HEK293 (cell line): ENCODE measurements at regions not wholly inside any gene's neighbourhood (a gene's known extent, or its start where the extent isn't known, plus 50 kb on each side); places are given as distances from the start of the nearest gene placed in this dataset.
A peak's percentile ranks its signal among the peaks of the same experiment; 100 is the strongest.

ENCODE experiments used
- BCL11A ChIP-seq: fragments of 450-650 bp; formaldehyde crosslinking; IDR thresholded peaks from 2 replicates; pipeline ENCODE4 v1.5.1; 2016; ENCODE audit warnings: low read depth, missing biosample characterization, missing genetic modification characterization
- EGR2 ChIP-seq: fragments of 450-650 bp; formaldehyde crosslinking; IDR thresholded peaks from 2 replicates; pipeline ENCODE4 v1.5.1; 2016; ENCODE audit warnings: low read depth, missing biosample characterization, missing genetic modification characterization
- IKZF3 ChIP-seq: fragments of 450-650 bp; IDR thresholded peaks from 2 replicates; pipeline ENCODE4 v1.5.0; 2018; ENCODE audit warnings: missing biosample characterization, mild to moderate bottlenecking, missing genetic modification characterization, moderate library complexity
- KLF9 ChIP-seq: fragments of 450-650 bp; formaldehyde crosslinking; IDR thresholded peaks from 2 replicates; pipeline ENCODE4 v1.5.1; 2016; ENCODE audit warnings: missing biosample characterization, missing genetic modification characterization, low read depth
- OSR2 ChIP-seq: fragments of 450-650 bp; formaldehyde crosslinking; IDR thresholded peaks from 2 replicates; pipeline ENCODE4 v1.5.1; 2016; ENCODE audit warnings: missing biosample characterization, missing genetic modification characterization
- SCRT1 ChIP-seq: fragments of 450-650 bp; formaldehyde crosslinking; IDR thresholded peaks from 2 replicates; pipeline ENCODE4 v1.5.1; 2016; ENCODE audit warnings: missing biosample characterization, missing genetic modification characterization, borderline replicate concordance
- TRIM28 ChIP-seq: IDR thresholded peaks from 2 replicates; pipeline ENCODE4 v1.6.1; 2011; ENCODE audit warnings: low read length, control low read depth, borderline replicate concordance
- ZBTB1 ChIP-seq: fragments of 450-650 bp; formaldehyde crosslinking; IDR thresholded peaks from 2 replicates; pipeline ENCODE4 v1.5.1; 2016; ENCODE audit warnings: missing biosample characterization, missing genetic modification characterization
- ZFP41 ChIP-seq: fragments of 450-650 bp; formaldehyde crosslinking; IDR thresholded peaks from 2 replicates; pipeline ENCODE4 v1.5.1; 2016; ENCODE audit warnings: missing biosample characterization, missing genetic modification characterization, borderline replicate concordance
- ZNF114 ChIP-seq: fragments of 450-650 bp; formaldehyde crosslinking; IDR thresholded peaks from 2 replicates; pipeline ENCODE4 v1.5.0; 2017; ENCODE audit warnings: missing biosample characterization, missing genetic modification characterization
- ZNF16 ChIP-seq: fragments of 450-650 bp; formaldehyde crosslinking; IDR thresholded peaks from 2 replicates; pipeline ENCODE4 v1.5.1; 2016; ENCODE audit warnings: low read depth, missing biosample characterization, missing genetic modification characterization
- ZNF202 ChIP-seq: fragments of 450-650 bp; formaldehyde crosslinking; IDR thresholded peaks from 2 replicates; pipeline ENCODE4 v1.5.1; 2016; ENCODE audit warnings: missing biosample characterization, missing genetic modification characterization, borderline replicate concordance
- ZNF214 ChIP-seq: fragments of 450-650 bp; formaldehyde crosslinking; IDR thresholded peaks from 2 replicates; pipeline ENCODE4 v1.5.1; 2017; ENCODE audit warnings: missing biosample characterization, mild to moderate bottlenecking, missing genetic modification characterization, borderline replicate concordance
- ZNF221 ChIP-seq: fragments of 450-650 bp; formaldehyde crosslinking; IDR thresholded peaks from 2 replicates; pipeline ENCODE4 v1.5.1; 2017; ENCODE audit warnings: missing biosample characterization, missing genetic modification characterization, borderline replicate concordance
- ZNF239 ChIP-seq: fragments of 450-650 bp; formaldehyde crosslinking; IDR thresholded peaks from 2 replicates; pipeline ENCODE4 v1.5.1; 2016; ENCODE audit warnings: missing biosample characterization, missing genetic modification characterization
- ZNF292 ChIP-seq: fragments of 450-650 bp; formaldehyde crosslinking; IDR thresholded peaks from 2 replicates; pipeline ENCODE4 v1.5.1; 2016; ENCODE audit warnings: low read depth, missing biosample characterization, missing genetic modification characterization, borderline replicate concordance
- ZNF335 ChIP-seq: fragments of 450-650 bp; formaldehyde crosslinking; conservative IDR thresholded peaks from 2 replicates; pipeline ENCODE4 v1.5.1; 2016; ENCODE audit warnings: missing biosample characterization, missing genetic modification characterization
- ZNF416 ChIP-seq: fragments of 450-650 bp; formaldehyde crosslinking; IDR thresholded peaks from 2 replicates; pipeline ENCODE4 v1.5.1; 2016; ENCODE audit warnings: missing biosample characterization, missing genetic modification characterization
- ZNF426 ChIP-seq: fragments of 450-650 bp; formaldehyde crosslinking; IDR thresholded peaks from 2 replicates; pipeline ENCODE4 v1.5.1; 2017; ENCODE audit warnings: missing biosample characterization, missing genetic modification characterization, mild to moderate bottlenecking, inconsistent platforms, moderate library complexity
- ZNF514 ChIP-seq: fragments of 450-650 bp; formaldehyde crosslinking; IDR thresholded peaks from 2 replicates; pipeline ENCODE4 v1.5.1; 2016; ENCODE audit warnings: missing biosample characterization, missing genetic modification characterization
- ZNF548 ChIP-seq: fragments of 450-650 bp; formaldehyde crosslinking; IDR thresholded peaks from 2 replicates; pipeline ENCODE4 v1.5.1; 2016; ENCODE audit warnings: missing biosample characterization, missing genetic modification characterization
- ZNF560 ChIP-seq: fragments of 450-650 bp; formaldehyde crosslinking; IDR thresholded peaks from 2 replicates; pipeline ENCODE4 v1.5.1; 2017; ENCODE audit warnings: missing biosample characterization, missing genetic modification characterization, borderline replicate concordance
- ZNF768 ChIP-seq: fragments of 450-650 bp; formaldehyde crosslinking; IDR thresholded peaks from 2 replicates; pipeline ENCODE4 v1.5.1; 2018; ENCODE audit warnings: missing biosample characterization, mild to moderate bottlenecking, missing genetic modification characterization
- ZNF777 ChIP-seq: fragments of 450-650 bp; formaldehyde crosslinking; IDR thresholded peaks from 2 replicates; pipeline ENCODE4 v1.5.1; 2017; ENCODE audit warnings: missing biosample characterization, missing genetic modification characterization, borderline replicate concordance
- ZSCAN16 ChIP-seq: fragments of 450-650 bp; formaldehyde crosslinking; IDR thresholded peaks from 2 replicates; pipeline ENCODE4 v1.5.1; 2016; ENCODE audit warnings: missing biosample characterization, missing genetic modification characterization
- ZXDB ChIP-seq: fragments of 450-650 bp; formaldehyde crosslinking; IDR thresholded peaks from 2 replicates; pipeline ENCODE4 v1.5.1; 2016; ENCODE audit warnings: missing biosample characterization, missing genetic modification characterization
- TF ChIP-seq, protein P1 (sequence below): IDR thresholded peaks from 2 replicates; pipeline ENCODE4 v1.6.1; 2011; ENCODE audit warnings: mild to moderate bottlenecking, low read depth, low read length, borderline replicate concordance
- TF ChIP-seq, protein P2 (sequence below): fragments of 450-650 bp; formaldehyde crosslinking; IDR thresholded peaks from 2 replicates; pipeline ENCODE4 v1.5.1; 2017; ENCODE audit warnings: missing biosample characterization, missing genetic modification characterization
- TF ChIP-seq, protein P3 (sequence below): fragments of 450-650 bp; formaldehyde crosslinking; IDR thresholded peaks from 2 replicates; pipeline ENCODE4 v1.5.1; 2016; ENCODE audit warnings: missing biosample characterization, missing genetic modification characterization
- TF ChIP-seq, protein P4 (sequence below): fragments of 450-650 bp; formaldehyde crosslinking; IDR thresholded peaks from 2 replicates; pipeline ENCODE4 v1.5.1; 2016; ENCODE audit warnings: missing biosample characterization, missing genetic modification characterization, borderline replicate concordance
- TF ChIP-seq, protein P5 (sequence below): sonication (generic); formaldehyde crosslinking; IDR thresholded peaks from 2 replicates; pipeline ENCODE4 v1.8.1; 2022; ENCODE audit warnings: mild to moderate bottlenecking, moderate library complexity, missing genetic modification reagents
- TF ChIP-seq, protein P6 (sequence below): fragments of 450-650 bp; formaldehyde crosslinking; IDR thresholded peaks from 2 replicates; pipeline ENCODE4 v1.5.1; 2017; ENCODE audit warnings: missing biosample characterization, missing genetic modification characterization

DNA sequence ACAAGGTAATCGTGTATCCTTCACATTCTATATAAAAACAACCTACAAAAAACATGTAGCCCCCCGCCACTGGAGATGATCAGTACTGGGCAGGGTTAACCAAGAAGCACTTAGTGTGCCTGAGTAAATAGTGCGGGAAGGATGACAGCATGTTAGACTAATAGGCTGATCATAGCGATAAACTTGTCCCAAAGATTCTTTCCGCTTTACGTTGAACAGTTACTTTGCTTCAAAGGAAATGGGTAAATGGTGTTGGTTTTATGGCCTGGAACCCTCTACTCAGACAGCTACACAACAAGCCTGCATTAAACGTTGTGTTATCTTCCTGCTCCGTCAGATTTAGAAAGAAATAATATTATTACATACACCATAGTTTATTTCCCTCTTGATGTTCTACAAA, 67.7 kb downstream of the CTAGE1 start (continued):
- TF ChIP-seq ZNF239 (tag by site-specific recombination) (no peak), SCRT1 (no peak), BCL11A (no peak), KLF9 (no peak), ZNF768 (tag by site-specific recombination) (no peak), ZNF514 (no peak), ZNF214 (tag by site-specific recombination) (no peak), ZNF548 (tag by site-specific recombination) (no peak), ZNF335 (tag by site-specific recombination) (peak; percentile 47), ZNF221 (no peak), ZFP41 (tag by site-specific recombination) (no peak), ZNF560 (no peak), IKZF3 (tag by site-specific recombination) (peak; percentile 52), ZNF426 (tag by site-specific recombination) (no peak), ZNF292 (tag by site-specific recombination) (no peak), OSR2 (tag by site-specific recombination) (peak; percentile 32; the same call in 1 of the 2 replicates), ZNF777 (tag by site-specific recombination) (no peak), TRIM28 (peak; percentile 13; the same call in 1 of the 2 replicates), ZNF114 (tag by site-specific recombination) (no peak), ZXDB (tag by site-specific recombination) (no peak; the same call in 1 of the 2 replicates), ZNF202 (tag by site-specific recombination) (no peak), ZNF416 (tag by site-specific recombination) (no peak), ZSCAN16 (tag by site-specific recombination) (no peak), ZNF16 (no peak), EGR2 (tag by site-specific recombination) (no peak), ZBTB1 (tag by site-specific recombination) (peak; percentile 71; the same call in 1 of the 2 replicates)
- TF ChIP-seq, protein P1, sequence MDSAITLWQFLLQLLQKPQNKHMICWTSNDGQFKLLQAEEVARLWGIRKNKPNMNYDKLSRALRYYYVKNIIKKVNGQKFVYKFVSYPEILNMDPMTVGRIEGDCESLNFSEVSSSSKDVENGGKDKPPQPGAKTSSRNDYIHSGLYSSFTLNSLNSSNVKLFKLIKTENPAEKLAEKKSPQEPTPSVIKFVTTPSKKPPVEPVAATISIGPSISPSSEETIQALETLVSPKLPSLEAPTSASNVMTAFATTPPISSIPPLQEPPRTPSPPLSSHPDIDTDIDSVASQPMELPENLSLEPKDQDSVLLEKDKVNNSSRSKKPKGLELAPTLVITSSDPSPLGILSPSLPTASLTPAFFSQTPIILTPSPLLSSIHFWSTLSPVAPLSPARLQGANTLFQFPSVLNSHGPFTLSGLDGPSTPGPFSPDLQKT = no peak
- TF ChIP-seq, protein P2, sequence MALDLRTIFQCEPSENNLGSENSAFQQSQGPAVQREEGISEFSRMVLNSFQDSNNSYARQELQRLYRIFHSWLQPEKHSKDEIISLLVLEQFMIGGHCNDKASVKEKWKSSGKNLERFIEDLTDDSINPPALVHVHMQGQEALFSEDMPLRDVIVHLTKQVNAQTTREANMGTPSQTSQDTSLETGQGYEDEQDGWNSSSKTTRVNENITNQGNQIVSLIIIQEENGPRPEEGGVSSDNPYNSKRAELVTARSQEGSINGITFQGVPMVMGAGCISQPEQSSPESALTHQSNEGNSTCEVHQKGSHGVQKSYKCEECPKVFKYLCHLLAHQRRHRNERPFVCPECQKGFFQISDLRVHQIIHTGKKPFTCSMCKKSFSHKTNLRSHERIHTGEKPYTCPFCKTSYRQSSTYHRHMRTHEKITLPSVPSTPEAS (tag by site-specific recombination) = no peak
- TF ChIP-seq, protein P3, sequence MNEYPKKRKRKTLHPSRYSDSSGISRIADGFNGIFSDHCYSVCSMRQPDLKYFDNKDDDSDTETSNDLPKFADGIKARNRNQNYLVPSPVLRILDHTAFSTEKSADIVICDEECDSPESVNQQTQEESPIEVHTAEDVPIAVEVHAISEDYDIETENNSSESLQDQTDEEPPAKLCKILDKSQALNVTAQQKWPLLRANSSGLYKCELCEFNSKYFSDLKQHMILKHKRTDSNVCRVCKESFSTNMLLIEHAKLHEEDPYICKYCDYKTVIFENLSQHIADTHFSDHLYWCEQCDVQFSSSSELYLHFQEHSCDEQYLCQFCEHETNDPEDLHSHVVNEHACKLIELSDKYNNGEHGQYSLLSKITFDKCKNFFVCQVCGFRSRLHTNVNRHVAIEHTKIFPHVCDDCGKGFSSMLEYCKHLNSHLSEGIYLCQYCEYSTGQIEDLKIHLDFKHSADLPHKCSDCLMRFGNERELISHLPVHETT (tag by site-specific recombination) = no peak
- TF ChIP-seq, protein P4, sequence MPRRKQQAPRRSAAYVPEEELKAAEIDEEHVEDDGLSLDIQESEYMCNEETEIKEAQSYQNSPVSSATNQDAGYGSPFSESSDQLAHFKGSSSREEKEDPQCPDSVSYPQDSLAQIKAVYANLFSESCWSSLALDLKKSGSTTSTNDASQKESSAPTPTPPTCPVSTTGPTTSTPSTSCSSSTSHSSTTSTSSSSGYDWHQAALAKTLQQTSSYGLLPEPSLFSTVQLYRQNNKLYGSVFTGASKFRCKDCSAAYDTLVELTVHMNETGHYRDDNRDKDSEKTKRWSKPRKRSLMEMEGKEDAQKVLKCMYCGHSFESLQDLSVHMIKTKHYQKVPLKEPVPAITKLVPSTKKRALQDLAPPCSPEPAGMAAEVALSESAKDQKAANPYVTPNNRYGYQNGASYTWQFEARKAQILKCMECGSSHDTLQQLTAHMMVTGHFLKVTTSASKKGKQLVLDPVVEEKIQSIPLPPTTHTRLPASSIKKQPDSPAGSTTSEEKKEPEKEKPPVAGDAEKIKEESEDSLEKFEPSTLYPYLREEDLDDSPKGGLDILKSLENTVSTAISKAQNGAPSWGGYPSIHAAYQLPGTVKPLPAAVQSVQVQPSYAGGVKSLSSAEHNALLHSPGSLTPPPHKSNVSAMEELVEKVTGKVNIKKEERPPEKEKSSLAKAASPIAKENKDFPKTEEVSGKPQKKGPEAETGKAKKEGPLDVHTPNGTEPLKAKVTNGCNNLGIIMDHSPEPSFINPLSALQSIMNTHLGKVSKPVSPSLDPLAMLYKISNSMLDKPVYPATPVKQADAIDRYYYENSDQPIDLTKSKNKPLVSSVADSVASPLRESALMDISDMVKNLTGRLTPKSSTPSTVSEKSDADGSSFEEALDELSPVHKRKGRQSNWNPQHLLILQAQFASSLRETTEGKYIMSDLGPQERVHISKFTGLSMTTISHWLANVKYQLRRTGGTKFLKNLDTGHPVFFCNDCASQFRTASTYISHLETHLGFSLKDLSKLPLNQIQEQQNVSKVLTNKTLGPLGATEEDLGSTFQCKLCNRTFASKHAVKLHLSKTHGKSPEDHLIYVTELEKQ (tag by site-specific recombination) = 0 out of 2 replicates have a peak, but pooled peaks have one; percentile 24
- TF ChIP-seq, protein P5, sequence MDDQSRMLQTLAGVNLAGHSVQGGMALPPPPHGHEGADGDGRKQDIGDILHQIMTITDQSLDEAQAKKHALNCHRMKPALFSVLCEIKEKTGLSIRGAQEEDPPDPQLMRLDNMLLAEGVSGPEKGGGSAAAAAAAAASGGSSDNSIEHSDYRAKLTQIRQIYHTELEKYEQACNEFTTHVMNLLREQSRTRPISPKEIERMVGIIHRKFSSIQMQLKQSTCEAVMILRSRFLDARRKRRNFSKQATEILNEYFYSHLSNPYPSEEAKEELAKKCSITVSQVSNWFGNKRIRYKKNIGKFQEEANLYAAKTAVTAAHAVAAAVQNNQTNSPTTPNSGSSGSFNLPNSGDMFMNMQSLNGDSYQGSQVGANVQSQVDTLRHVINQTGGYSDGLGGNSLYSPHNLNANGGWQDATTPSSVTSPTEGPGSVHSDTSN (CRISPR knock-in tag) = no peak
- TF ChIP-seq, protein P6, sequence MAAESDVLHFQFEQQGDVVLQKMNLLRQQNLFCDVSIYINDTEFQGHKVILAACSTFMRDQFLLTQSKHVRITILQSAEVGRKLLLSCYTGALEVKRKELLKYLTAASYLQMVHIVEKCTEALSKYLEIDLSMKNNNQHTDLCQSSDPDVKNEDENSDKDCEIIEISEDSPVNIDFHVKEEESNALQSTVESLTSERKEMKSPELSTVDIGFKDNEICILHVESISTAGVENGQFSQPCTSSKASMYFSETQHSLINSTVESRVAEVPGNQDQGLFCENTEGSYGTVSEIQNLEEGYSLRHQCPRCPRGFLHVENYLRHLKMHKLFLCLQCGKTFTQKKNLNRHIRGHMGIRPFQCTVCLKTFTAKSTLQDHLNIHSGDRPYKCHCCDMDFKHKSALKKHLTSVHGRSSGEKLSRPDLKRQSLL (tag by site-specific recombination) = no peak
